ENCODE measurements at regions not wholly inside any gene's neighbourhood (a gene's known extent, or its start where the extent isn't known, plus 50 kb on each side); places are given as distances from the start of the nearest gene placed in this dataset.

DNA sequence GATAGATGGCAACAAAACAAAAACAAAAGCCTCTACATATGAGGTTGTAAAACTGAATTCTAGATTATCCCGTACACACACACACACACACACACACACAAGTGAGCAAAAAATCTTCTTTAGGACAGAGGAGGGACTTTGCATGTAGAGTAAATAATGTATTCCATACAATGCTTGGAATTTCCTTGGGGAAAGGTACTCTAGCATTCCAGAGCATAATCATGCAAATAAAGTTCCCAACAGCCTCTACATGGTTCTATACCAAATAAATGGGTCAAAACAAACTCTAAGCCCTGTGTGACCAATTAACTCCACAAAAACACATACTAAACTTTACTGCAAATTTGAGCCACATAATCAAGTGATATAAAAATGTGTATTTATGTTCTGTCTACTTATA, 191.4 kb downstream of the RBM43 start:
- H3K4me1 Mint-ChIP-seq: peaks cover 21% of the 10 kb centered on the region
- H3K9me3 Mint-ChIP-seq: peaks cover 6% of the 10 kb centered on the region
- no peaks in the 10 kb centered on the region for H3K27me3 Mint-ChIP-seq (ENCODE audit: low read depth)
- H3K27ac Mint-ChIP-seq: no peak overlapping the region
- TF ChIP-seq CTCF (IDR thresholded peaks at IDR 0.05; ENCODE audit: unreplicated experiment): no peak
- no peak overlapping the region for H3K4me3 Mint-ChIP-seq
- no peak for DNase-seq (ENCODE audit: low spot score in 2 of 2, unreplicated experiment in 2 of 2)
- peaks cover 3% of the 10 kb centered on the region for H3K36me3 Mint-ChIP-seq

DNA sequence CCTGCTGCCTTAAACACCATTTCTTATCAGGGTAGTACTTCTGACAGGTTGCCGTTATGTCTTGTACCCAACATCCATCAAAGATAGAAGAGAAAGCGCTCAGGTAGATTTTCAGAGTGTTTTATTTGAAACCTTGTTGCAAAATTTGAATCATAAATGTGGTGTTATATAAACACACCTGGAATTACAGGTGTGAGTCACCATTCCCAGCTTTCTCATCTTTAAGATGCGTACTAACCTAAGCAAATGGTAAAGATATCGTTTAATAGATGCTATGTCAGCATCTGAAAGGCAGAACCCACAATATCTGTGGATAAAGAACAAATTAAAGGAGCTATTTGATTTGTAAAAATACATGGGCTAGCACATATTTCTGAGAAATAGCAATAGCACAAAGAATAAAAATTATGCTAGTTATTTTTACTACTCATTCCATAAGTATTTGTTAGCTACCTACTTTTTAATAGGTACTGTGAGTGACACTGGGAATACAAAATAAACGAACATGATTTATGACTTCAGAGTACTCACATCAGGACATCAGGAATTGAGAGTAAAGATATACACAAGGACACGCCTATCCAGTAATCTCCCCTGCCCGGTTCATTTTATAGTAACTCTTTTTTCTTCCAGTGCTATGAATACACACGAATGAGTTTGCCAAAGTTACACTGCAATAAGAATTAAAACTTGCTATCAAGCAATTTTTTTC, 193.8 kb downstream of the RBM43 start:
- no peak for TF ChIP-seq CTCF (IDR thresholded peaks at IDR 0.05; ENCODE audit: unreplicated experiment)
- H3K27ac Mint-ChIP-seq: no peak overlapping the region
- peaks cover 21% of the 10 kb centered on the region for H3K4me1 Mint-ChIP-seq
- H3K9me3 Mint-ChIP-seq: no peaks in the 10 kb centered on the region
- no peak overlapping the region for H3K4me3 Mint-ChIP-seq
- DNase-seq (ENCODE audit: low spot score in 2 of 2, unreplicated experiment in 2 of 2): no peak
- no peaks in the 10 kb centered on the region for H3K36me3 Mint-ChIP-seq
- H3K27me3 Mint-ChIP-seq (ENCODE audit: low read depth): no peaks in the 10 kb centered on the region

GRCh38 chr2:151063271-151063670, 198.4 kb downstream of the RBM43 start:
- TF ChIP-seq CTCF (IDR thresholded peaks at IDR 0.05; ENCODE audit: unreplicated experiment): no peak
- H3K9me3 Mint-ChIP-seq: peaks cover 7% of the 10 kb centered on the region
- no peak overlapping the region for H3K4me3 Mint-ChIP-seq
- no peaks in the 10 kb centered on the region for H3K36me3 Mint-ChIP-seq
- H3K4me1 Mint-ChIP-seq: peaks cover 12% of the 10 kb centered on the region
- H3K27ac Mint-ChIP-seq: no peak overlapping the region
- no peak for DNase-seq (ENCODE audit: low spot score in 2 of 2, unreplicated experiment in 2 of 2)
- no peaks in the 10 kb centered on the region for H3K27me3 Mint-ChIP-seq (ENCODE audit: low read depth)

- H3K9me3 Mint-ChIP-seq: peaks cover 7% of the 10 kb centered on the region
- H3K4me3 Mint-ChIP-seq: no peak overlapping the region
- DNase-seq (ENCODE audit: low spot score in 2 of 2, unreplicated experiment in 2 of 2): no peak
- no peaks in the 10 kb centered on the region for H3K27me3 Mint-ChIP-seq (ENCODE audit: low read depth)
- no peak overlapping the region for H3K27ac Mint-ChIP-seq
- H3K36me3 Mint-ChIP-seq: no peaks in the 10 kb centered on the region
- peaks cover 14% of the 10 kb centered on the region for H3K4me1 Mint-ChIP-seq
- TF ChIP-seq CTCF (IDR thresholded peaks at IDR 0.05; ENCODE audit: unreplicated experiment): no peak
Measured at GRCh38 chr2:151060287-151060686, 201.4 kb downstream of the RBM43 start.

DNA sequence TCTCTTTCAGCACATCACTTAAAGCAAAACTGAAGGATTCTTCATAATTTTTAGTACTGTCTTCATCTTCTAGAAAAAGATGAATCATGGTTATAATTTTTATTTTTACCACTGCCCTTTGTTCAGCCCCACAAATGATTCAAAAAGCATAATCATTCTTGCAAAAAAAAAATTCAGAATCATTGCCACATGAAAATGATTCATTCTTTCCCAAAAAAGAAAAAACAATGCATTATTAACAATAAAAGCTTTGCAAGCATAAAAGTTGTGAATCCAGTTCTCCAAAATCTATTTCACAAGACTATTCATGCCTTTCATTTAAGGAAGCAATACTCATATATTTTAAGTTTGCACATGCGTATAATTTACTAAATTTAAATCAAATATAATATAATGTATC, 204.8 kb downstream of the RBM43 start:
- peaks cover 13% of the 10 kb centered on the region for H3K4me1 Mint-ChIP-seq
- no peak overlapping the region for H3K4me3 Mint-ChIP-seq

More for the DNA sequence above, 204.8 kb downstream of the RBM43 start:
- no peak for TF ChIP-seq CTCF (IDR thresholded peaks at IDR 0.05; ENCODE audit: unreplicated experiment)
- H3K27ac Mint-ChIP-seq: no peak overlapping the region
- H3K36me3 Mint-ChIP-seq: no peaks in the 10 kb centered on the region
- no peak for DNase-seq (ENCODE audit: low spot score in 2 of 2, unreplicated experiment in 2 of 2)
- peaks cover 1% of the 10 kb centered on the region for H3K9me3 Mint-ChIP-seq
- no peaks in the 10 kb centered on the region for H3K27me3 Mint-ChIP-seq (ENCODE audit: low read depth)

Measured in mesothelial cell of epicardium (in vitro differentiated cells).